Loucy (cell line): ENCODE measurements at regions not wholly inside any gene's neighbourhood (a gene's known extent, or its start where the extent isn't known, plus 50 kb on each side); places are given as distances from the start of the nearest gene placed in this dataset.

Experiments
- H2AFZ ChIP-seq: fragments of 200-600 bp; sonication (generic); 2 replicates; pipeline ENCODE4 v1.6.0; 2016; ENCODE audit warnings: antibody characterized with exemption, mild to moderate bottlenecking, low read length, moderate library complexity
- H3F3A ChIP-seq: fragments of 200-600 bp; 2 replicates; pipeline ENCODE4 v1.6.0; 2016; ENCODE audit warnings: antibody characterized with exemption, low read depth, mild to moderate bottlenecking
- H3K27me3 ChIP-seq: fragments of 200-600 bp; sonication (generic); 2 replicates; pipeline ENCODE4 v1.6.1; 2014; ENCODE audit warnings: low read length, mild to moderate bottlenecking; ENCODE audit not compliant: insufficient read depth, poor library complexity, severe bottlenecking
- H3K36me3 ChIP-seq: fragments of 200-600 bp; sonication (generic); 2 replicates; pipeline ENCODE4 v1.6.1; 2016; ENCODE audit warnings: low read length; ENCODE audit not compliant: insufficient read depth
- H3K4me1 ChIP-seq: fragments of 200-600 bp; sonication (generic); 2 replicates; pipeline ENCODE4 v1.5.1; 2014; ENCODE audit warnings: low read length, mild to moderate bottlenecking; ENCODE audit not compliant: insufficient read depth, poor library complexity, severe bottlenecking
- H3K4me2 ChIP-seq: fragments of 200-600 bp; sonication (generic); 2 replicates; pipeline ENCODE4 v1.6.0; 2014; ENCODE audit warnings: antibody characterized with exemption, low read length, low read depth, mild to moderate bottlenecking; ENCODE audit not compliant: poor library complexity, severe bottlenecking
- H3K4me3 ChIP-seq: fragments of 200-600 bp; sonication (generic); 2 replicates; pipeline ENCODE4 v1.5.1; 2014; ENCODE audit warnings: low read length, mild to moderate bottlenecking, mixed read lengths; ENCODE audit not compliant: poor library complexity, severe bottlenecking
- H3K79me2 ChIP-seq: fragments of 200-600 bp; sonication (generic); 2 replicates; pipeline ENCODE4 v1.6.1; 2014; ENCODE audit warnings: low read length; ENCODE audit not compliant: insufficient read depth
- H3K9ac ChIP-seq: fragments of 200-600 bp; sonication (generic); 2 replicates; pipeline ENCODE4 v1.6.0; 2014; ENCODE audit warnings: mild to moderate bottlenecking, low read depth, low read length, moderate library complexity; ENCODE audit not compliant: poor library complexity, severe bottlenecking
- H3K9me2 ChIP-seq: fragments of 200-600 bp; sonication (generic); replicated peaks from 2 replicates; pipeline ENCODE4 v1.6.1; 2016; ENCODE audit warnings: low read depth, low read length, mixed read lengths
- H3K9me3 ChIP-seq: fragments of 200-600 bp; sonication (generic); 2 replicates; pipeline ENCODE4 v1.6.1; 2014; ENCODE audit warnings: mild to moderate bottlenecking, antibody characterized with exemption, low read length, low read depth; ENCODE audit not compliant: insufficient read depth
- H4K20me1 ChIP-seq: fragments of 200-600 bp; sonication (generic); 2 replicates; pipeline ENCODE4 v1.6.0; 2014; ENCODE audit warnings: antibody characterized with exemption, low read length, mild to moderate bottlenecking; ENCODE audit not compliant: insufficient read depth, poor library complexity, severe bottlenecking
- EZH2phosphoT487 ChIP-seq: fragments of 200-600 bp; IDR thresholded peaks from 2 replicates; pipeline ENCODE4 v1.6.1; 2018; ENCODE audit warnings: antibody characterized with exemption, mild to moderate bottlenecking, moderate library complexity, borderline replicate concordance
- TF ChIP-seq, protein P1 (sequence below): fragments of 200-600 bp; sonication (generic); conservative IDR thresholded peaks from 2 replicates; pipeline ENCODE4 v1.5.1; 2014; ENCODE audit warnings: mild to moderate bottlenecking, antibody characterized with exemption, low read length

DNA sequence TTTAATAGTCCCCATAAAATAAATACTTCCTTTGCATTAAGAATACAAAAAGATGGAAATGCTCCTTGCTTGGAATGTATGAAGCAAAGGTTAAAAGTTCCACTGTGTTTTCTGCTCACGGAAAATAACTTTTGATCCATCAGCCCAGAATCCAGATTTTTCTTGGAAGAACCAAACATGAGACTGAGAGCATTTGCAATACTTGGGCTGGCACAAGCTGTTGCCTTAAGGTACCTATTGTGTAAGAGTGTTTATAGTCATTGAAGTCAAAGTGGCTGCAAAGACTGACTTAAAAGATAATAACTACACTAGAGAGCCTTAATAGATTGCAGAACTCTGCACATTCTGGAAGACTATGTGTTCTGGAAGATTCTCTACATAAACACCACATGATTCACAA, 281.4 kb downstream of the RAB28 start:
- no peaks in the 10 kb centered on the region for H3K9me3 ChIP-seq
- H3K27me3 ChIP-seq: no peaks in the 10 kb centered on the region
- H3K9me2 ChIP-seq: no peaks in the 10 kb centered on the region
- no peak overlapping the region for H3K4me3 ChIP-seq
- no peaks in the 10 kb centered on the region for H3K4me1 ChIP-seq
- no peak for TF ChIP-seq EZH2phosphoT487
- TF ChIP-seq, protein P1, sequence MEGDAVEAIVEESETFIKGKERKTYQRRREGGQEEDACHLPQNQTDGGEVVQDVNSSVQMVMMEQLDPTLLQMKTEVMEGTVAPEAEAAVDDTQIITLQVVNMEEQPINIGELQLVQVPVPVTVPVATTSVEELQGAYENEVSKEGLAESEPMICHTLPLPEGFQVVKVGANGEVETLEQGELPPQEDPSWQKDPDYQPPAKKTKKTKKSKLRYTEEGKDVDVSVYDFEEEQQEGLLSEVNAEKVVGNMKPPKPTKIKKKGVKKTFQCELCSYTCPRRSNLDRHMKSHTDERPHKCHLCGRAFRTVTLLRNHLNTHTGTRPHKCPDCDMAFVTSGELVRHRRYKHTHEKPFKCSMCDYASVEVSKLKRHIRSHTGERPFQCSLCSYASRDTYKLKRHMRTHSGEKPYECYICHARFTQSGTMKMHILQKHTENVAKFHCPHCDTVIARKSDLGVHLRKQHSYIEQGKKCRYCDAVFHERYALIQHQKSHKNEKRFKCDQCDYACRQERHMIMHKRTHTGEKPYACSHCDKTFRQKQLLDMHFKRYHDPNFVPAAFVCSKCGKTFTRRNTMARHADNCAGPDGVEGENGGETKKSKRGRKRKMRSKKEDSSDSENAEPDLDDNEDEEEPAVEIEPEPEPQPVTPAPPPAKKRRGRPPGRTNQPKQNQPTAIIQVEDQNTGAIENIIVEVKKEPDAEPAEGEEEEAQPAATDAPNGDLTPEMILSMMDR: no peak
- no peak overlapping the region for H3K9ac ChIP-seq
- no peaks in the 10 kb centered on the region for H4K20me1 ChIP-seq
- H3K36me3 ChIP-seq: no peaks in the 10 kb centered on the region
- no peak overlapping the region for H3K4me2 ChIP-seq
- H2AFZ ChIP-seq: no peak overlapping the region
- no peaks in the 10 kb centered on the region for H3F3A ChIP-seq
- H3K79me2 ChIP-seq: no peaks in the 10 kb centered on the region

DNA sequence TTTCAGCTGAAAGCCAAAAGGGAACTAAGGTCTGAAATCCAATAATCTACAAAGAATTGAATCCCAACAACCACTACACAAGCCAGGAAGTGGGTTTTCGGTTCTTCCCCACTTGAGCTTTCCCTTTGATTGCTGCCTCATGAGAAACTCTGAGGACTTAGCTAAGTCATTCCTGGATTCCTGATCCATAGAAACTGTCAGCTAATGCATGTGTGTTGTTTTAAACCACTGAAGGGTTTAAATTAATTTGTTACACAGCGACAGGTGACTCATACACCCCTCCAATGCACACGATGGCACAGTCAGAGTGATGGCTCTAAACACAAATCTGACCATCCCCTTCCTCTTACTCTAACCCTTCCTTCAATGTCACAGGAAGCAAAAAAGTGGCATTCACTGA, 282.9 kb downstream of the RAB28 start:
- H3K4me2 ChIP-seq: no peak overlapping the region
- no peaks in the 10 kb centered on the region for H3K9me3 ChIP-seq
- no peak overlapping the region for H2AFZ ChIP-seq
- H3K36me3 ChIP-seq: no peaks in the 10 kb centered on the region
- no peaks in the 10 kb centered on the region for H3F3A ChIP-seq
- H3K9me2 ChIP-seq: no peaks in the 10 kb centered on the region
- H3K79me2 ChIP-seq: no peaks in the 10 kb centered on the region
- H3K4me3 ChIP-seq: no peak overlapping the region
- no peak overlapping the region for H3K9ac ChIP-seq
- no peaks in the 10 kb centered on the region for H3K27me3 ChIP-seq
- H4K20me1 ChIP-seq: no peaks in the 10 kb centered on the region
- TF ChIP-seq EZH2phosphoT487: no peak
- TF ChIP-seq, protein P1: no peak
- H3K4me1 ChIP-seq: no peaks in the 10 kb centered on the region

DNA sequence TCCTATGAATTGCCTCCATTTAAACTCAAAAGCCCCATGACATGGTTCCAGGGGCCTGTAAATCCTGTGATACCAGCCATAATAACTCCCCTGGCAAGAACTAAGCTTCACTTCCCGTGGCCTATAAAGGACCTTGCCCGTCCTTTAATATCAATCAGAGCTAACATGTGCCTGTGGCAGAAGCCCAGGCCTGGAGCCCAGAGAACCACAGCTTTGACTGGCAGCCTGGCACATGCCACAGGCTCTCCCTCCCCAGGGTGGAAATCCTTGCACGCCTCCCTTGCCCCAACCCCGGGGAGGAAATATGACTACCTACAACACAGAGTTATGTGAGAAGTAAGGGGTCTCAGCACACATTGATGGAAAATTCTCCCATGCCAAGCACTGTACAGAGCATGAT, 287.4 kb downstream of the RAB28 start:
- Histone ChIP-seq H3K9me3 (no peaks in the 10 kb centered on the region), H3K9me2 (no peaks in the 10 kb centered on the region), H3K9ac (no peak overlapping the region), H2AFZ (no peak overlapping the region), H3K4me1 (no peaks in the 10 kb centered on the region), H3K36me3 (no peaks in the 10 kb centered on the region), H4K20me1 (no peaks in the 10 kb centered on the region), H3F3A (no peaks in the 10 kb centered on the region), H3K4me3 (no peak overlapping the region), H3K79me2 (no peaks in the 10 kb centered on the region), H3K27me3 (no peaks in the 10 kb centered on the region), H3K4me2 (no peak overlapping the region)
- TF ChIP-seq, protein P1: no peak
- no peak for TF ChIP-seq EZH2phosphoT487
